GM12864 (cell line): ENCODE measurements at regions not wholly inside any gene's neighbourhood (a gene's known extent, or its start where the extent isn't known, plus 50 kb on each side); places are given as distances from the start of the nearest gene placed in this dataset.

ENCODE experiments used
- DNase-seq: peaks from one replicate; pipeline ENCODE4 v3.0.0-alpha.2; 2011; ENCODE audit warnings: low read depth
- H3K4me3 ChIP-seq: 2 replicates; pipeline ENCODE4 v1.5.1; 2011; ENCODE audit warnings: mild to moderate bottlenecking, low read depth, low read length, control low read depth
- TF ChIP-seq, protein P1 (sequence below): IDR thresholded peaks from 2 replicates; pipeline ENCODE4 v1.5.1; 2011; ENCODE audit warnings: low read depth, mild to moderate bottlenecking, moderate library complexity, low read length, control low read depth, inconsistent platforms; ENCODE audit errors: missing control alignments

- no peak overlapping the region for H3K4me3 ChIP-seq
- DNase-seq, result no peak
- TF ChIP-seq, protein P1, sequence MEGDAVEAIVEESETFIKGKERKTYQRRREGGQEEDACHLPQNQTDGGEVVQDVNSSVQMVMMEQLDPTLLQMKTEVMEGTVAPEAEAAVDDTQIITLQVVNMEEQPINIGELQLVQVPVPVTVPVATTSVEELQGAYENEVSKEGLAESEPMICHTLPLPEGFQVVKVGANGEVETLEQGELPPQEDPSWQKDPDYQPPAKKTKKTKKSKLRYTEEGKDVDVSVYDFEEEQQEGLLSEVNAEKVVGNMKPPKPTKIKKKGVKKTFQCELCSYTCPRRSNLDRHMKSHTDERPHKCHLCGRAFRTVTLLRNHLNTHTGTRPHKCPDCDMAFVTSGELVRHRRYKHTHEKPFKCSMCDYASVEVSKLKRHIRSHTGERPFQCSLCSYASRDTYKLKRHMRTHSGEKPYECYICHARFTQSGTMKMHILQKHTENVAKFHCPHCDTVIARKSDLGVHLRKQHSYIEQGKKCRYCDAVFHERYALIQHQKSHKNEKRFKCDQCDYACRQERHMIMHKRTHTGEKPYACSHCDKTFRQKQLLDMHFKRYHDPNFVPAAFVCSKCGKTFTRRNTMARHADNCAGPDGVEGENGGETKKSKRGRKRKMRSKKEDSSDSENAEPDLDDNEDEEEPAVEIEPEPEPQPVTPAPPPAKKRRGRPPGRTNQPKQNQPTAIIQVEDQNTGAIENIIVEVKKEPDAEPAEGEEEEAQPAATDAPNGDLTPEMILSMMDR, result no peak
These were observed 1587.5 kb upstream of the PIK3C3 start for GRCh38 chr18:40367576-40367975.

- TF ChIP-seq, protein P1, result no peak
- DNase-seq, result no peak
- no peak overlapping the region for H3K4me3 ChIP-seq
These were observed 1588.5 kb upstream of the PIK3C3 start for GRCh38 chr18:40366521-40366920.

- DNase-seq, result no peak
- H3K4me3 ChIP-seq, result no peak overlapping the region
- TF ChIP-seq, protein P1, result no peak
These were observed 1589.5 kb upstream of the PIK3C3 start for GRCh38 chr18:40365526-40365925.

- no peak for DNase-seq
- TF ChIP-seq, protein P1, result no peak
- no peak overlapping the region for H3K4me3 ChIP-seq
These were observed 1594.5 kb upstream of the PIK3C3 start for GRCh38 chr18:40360558-40360957.

DNA sequence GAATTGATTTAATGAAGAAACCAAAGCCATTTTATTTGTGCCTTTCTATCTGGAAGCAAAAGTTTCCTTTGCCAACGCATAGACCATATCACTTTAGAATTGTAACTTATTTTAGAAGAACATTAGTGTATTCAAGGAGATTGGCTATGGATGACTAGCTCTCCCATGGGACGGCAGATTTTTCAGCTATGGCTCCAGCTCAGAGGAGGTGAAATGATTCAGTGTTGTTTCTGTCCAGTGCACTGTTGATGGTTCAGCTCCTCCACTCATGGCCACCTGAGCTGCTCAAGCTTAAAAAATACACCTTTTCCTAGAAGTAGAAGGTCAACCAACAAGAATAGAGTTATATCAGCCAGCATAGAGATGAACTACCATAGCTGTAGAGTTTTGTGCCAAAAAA is 1597.5 kb upstream of the PIK3C3 start:
- H3K4me3 ChIP-seq, result no peak overlapping the region
- no peak for DNase-seq
- TF ChIP-seq, protein P1, result no peak

DNA sequence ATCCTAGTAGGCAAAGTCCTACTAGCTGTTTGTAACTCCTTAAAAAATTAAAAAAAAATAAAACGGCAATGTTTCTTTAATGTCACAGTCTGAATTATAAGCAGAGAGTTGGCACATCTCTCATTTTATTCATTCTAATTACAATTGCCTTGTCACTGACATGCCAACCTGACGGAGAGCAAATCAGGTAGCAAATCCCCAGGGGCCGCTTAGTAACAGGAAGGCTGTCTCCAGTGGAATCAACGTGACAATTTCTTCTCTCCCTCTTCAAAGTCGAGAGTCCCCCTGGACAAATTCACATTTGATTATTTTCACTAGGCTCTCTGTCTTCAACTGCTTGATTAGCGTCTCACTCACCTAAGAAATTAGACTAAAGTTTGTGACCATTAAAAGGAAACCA is 1598.9 kb upstream of the PIK3C3 start:
- no peak overlapping the region for H3K4me3 ChIP-seq
- no peak for DNase-seq
- TF ChIP-seq, protein P1, result no peak

- TF ChIP-seq, protein P1, result no peak
- no peak for DNase-seq
- no peak overlapping the region for H3K4me3 ChIP-seq
These were observed 1599.3 kb upstream of the PIK3C3 start for GRCh38 chr18:40355726-40356125.
